Kidney (tissue), 13 donors: ENCODE measurements at regions not wholly inside any gene's neighbourhood (a gene's known extent, or its start where the extent isn't known, plus 50 kb on each side); places are given as distances from the start of the nearest gene placed in this dataset.

Source experiments
- DNase-seq, 5 donors: peaks; one replicate each; pipeline ENCODE4 v3.0.0-alpha.2; 2013 to 2020
- FAIRE-seq: peaks from 2 replicates; lab custom pipeline; 2012; peaks lifted over from hg19 to GRCh38; lab: Jason Lieb, UNC
- H3K27ac ChIP-seq, 2 donors: one replicate each; pipeline ENCODE4 v1.7.0; 2013; ENCODE audit warnings: low read depth in 2 of 2, low read length in 2 of 2, inconsistent platforms in 1 of 2
- H3K27me3 ChIP-seq: one replicate; pipeline ENCODE4 v1.7.1; 2013; ENCODE audit warnings: low read length, inconsistent platforms; ENCODE audit not compliant: control insufficient read depth, insufficient read depth
- H3K36me3 ChIP-seq, 3 donors: one replicate each; pipeline versions ENCODE4 v1.7.0 to v1.7.1; 2013; ENCODE audit warnings: low read length in 3 of 3, control low read depth in 1 of 3, inconsistent platforms in 1 of 3; ENCODE audit not compliant: insufficient read depth in 3 of 3, control insufficient read depth in 2 of 3
- H3K4me1 ChIP-seq, 3 donors: one replicate each; pipeline versions ENCODE4 v1.7.0 to v1.7.1; 2013; ENCODE audit warnings: low read length in 3 of 3, inconsistent platforms in 1 of 3, low read depth in 1 of 3; ENCODE audit not compliant: control insufficient read depth in 2 of 3, insufficient read depth in 2 of 3
- H3K4me3 ChIP-seq, 3 donors: one replicate each; pipeline versions ENCODE4 v1.7.0 to v1.8.1; 2013; ENCODE audit warnings: low read length in 3 of 3, control low read depth in 1 of 3, inconsistent platforms in 1 of 3
- H3K9ac ChIP-seq, 3 donors: one replicate each; pipeline versions ENCODE4 v1.7.0 to v1.7.1; 2013; ENCODE audit warnings: low read length in 3 of 3, control low read depth in 1 of 3, inconsistent platforms in 1 of 3
- H3K9me3 ChIP-seq, 3 donors: one replicate each; pipeline versions ENCODE4 v1.7.0 to v1.7.1; 2013; ENCODE audit warnings: low read length in 3 of 3, control low read depth in 1 of 3, inconsistent platforms in 1 of 3; ENCODE audit not compliant: control insufficient read depth in 2 of 3, insufficient read depth in 1 of 3
- intact Hi-C: fragments of 100-400 bp; cut with DNase I; formaldehyde crosslinking; loops from one replicate; pipeline ENCODE4 v1.11.1; 2022
- TF ChIP-seq, protein P1 (sequence below): IDR thresholded peaks from 3 replicates; pipeline ENCODE4 v1.5.1; 2012; ENCODE audit warnings: mild to moderate bottlenecking, moderate library complexity, borderline replicate concordance; ENCODE audit not compliant: insufficient read depth; ENCODE audit errors: extremely low read depth
- donor health status: control.
- donor health status: control.
- donor health status: control.
- donor health status: control.
- donor health status: control.
- donor health status: DM: yes; HTN: yes; CAD: no.
- donor health status: Normal renal cell carcinoma (clear cell type).

GRCh38 chr6:105988812-105989577 is 97.1 kb upstream of the PRDM1 start:
- Histone ChIP-seq H3K27me3 (peaks cover 64% of the 10 kb centered on the region), H3K9me3 (peaks cover 0 to 6% (median 0%) of the 10 kb centered on the region in 3 donors), H3K4me3 (no peak overlapping the region), H3K4me1 (peaks cover 0 to 14% (median 8%) of the 10 kb centered on the region in 3 donors), H3K36me3 (no peaks in the 10 kb centered on the region), H3K9ac (no peak overlapping the region), H3K27ac (no peak overlapping the region)
- intact Hi-C loops = no loop called here
- TF ChIP-seq, protein P1, sequence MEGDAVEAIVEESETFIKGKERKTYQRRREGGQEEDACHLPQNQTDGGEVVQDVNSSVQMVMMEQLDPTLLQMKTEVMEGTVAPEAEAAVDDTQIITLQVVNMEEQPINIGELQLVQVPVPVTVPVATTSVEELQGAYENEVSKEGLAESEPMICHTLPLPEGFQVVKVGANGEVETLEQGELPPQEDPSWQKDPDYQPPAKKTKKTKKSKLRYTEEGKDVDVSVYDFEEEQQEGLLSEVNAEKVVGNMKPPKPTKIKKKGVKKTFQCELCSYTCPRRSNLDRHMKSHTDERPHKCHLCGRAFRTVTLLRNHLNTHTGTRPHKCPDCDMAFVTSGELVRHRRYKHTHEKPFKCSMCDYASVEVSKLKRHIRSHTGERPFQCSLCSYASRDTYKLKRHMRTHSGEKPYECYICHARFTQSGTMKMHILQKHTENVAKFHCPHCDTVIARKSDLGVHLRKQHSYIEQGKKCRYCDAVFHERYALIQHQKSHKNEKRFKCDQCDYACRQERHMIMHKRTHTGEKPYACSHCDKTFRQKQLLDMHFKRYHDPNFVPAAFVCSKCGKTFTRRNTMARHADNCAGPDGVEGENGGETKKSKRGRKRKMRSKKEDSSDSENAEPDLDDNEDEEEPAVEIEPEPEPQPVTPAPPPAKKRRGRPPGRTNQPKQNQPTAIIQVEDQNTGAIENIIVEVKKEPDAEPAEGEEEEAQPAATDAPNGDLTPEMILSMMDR = no peak
- FAIRE-seq (no peak), DNase-seq (no peak)

- FAIRE-seq (no peak), DNase-seq (no peak)
- Histone ChIP-seq H3K27ac (no peak overlapping the region), H3K36me3 (no peaks in the 10 kb centered on the region), H3K4me3 (no peak overlapping the region), H3K9ac (no peak overlapping the region), H3K27me3 (peaks cover 59% of the 10 kb centered on the region), H3K9me3 (peaks cover 0 to 2% (median 0%) of the 10 kb centered on the region in 3 donors), H3K4me1 (peaks cover 0 to 13% (median 7%) of the 10 kb centered on the region in 3 donors)
- intact Hi-C loops = no loop called here
- TF ChIP-seq, protein P1 = no peak
These were observed 97.8 kb upstream of the PRDM1 start for GRCh38 chr6:105988321-105988720.

- no peaks in the 10 kb centered on the region for H3K9me3 ChIP-seq
- H3K36me3 ChIP-seq = no peaks in the 10 kb centered on the region
- H3K27ac ChIP-seq = no peak overlapping the region
- peaks cover 0 to 5% (median 0%) of the 10 kb centered on the region in 3 donors for H3K4me1 ChIP-seq
- H3K9ac ChIP-seq = no peak overlapping the region
- DNase-seq = no peak
- peaks cover 59% of the 10 kb centered on the region for H3K27me3 ChIP-seq
- no peak overlapping the region for H3K4me3 ChIP-seq
- TF ChIP-seq, protein P1 = no peak
- no peak for FAIRE-seq
- intact Hi-C loops = no loop called here
These were observed 98.6 kb upstream of the PRDM1 start for GRCh38 chr6:105987516-105987915.
